Endometrium (tissue), 2 donors: ENCODE measurements at regions not wholly inside any gene's neighbourhood (a gene's known extent, or its start where the extent isn't known, plus 50 kb on each side); places are given as distances from the start of the nearest gene placed in this dataset.

Experiments
- FAIRE-seq: peaks from 2 replicates; lab custom pipeline; 2012; peaks lifted over from hg19 to GRCh38; lab: Jason Lieb, UNC
- donor health status: control.
- donor health status: control.

GRCh38 chr5:107325866-107326265 is 344.9 kb downstream of the EFNA5 start:
- no peak for FAIRE-seq

- FAIRE-seq = no peak
These were observed 345.9 kb downstream of the EFNA5 start for GRCh38 chr5:107324809-107325208.

GRCh38 chr5:107324071-107324470 is 346.7 kb downstream of the EFNA5 start:
- no peak for FAIRE-seq

GRCh38 chr5:107323536-107323935 is 347.2 kb downstream of the EFNA5 start:
- FAIRE-seq = no peak

- FAIRE-seq = no peak
These were observed 347.8 kb downstream of the EFNA5 start for GRCh38 chr5:107322936-107323335.

GRCh38 chr5:107321906-107322305 is 348.8 kb downstream of the EFNA5 start:
- no peak for FAIRE-seq

- FAIRE-seq = no peak
These were observed 349.9 kb downstream of the EFNA5 start for GRCh38 chr5:107320846-107321245.

- no peak for FAIRE-seq
These were observed 350.4 kb downstream of the EFNA5 start for GRCh38 chr5:107320376-107320775.

GRCh38 chr5:107319901-107320300 is 350.8 kb downstream of the EFNA5 start:
- no peak for FAIRE-seq

GRCh38 chr5:107314330-107314729 is 356.4 kb downstream of the EFNA5 start:
- FAIRE-seq = no peak

- FAIRE-seq = no peak
These were observed 356.8 kb downstream of the EFNA5 start for GRCh38 chr5:107313921-107314320.

- no peak for FAIRE-seq
These were observed 357.6 kb downstream of the EFNA5 start for GRCh38 chr5:107313098-107313497.

GRCh38 chr5:107310181-107310580 is 360.6 kb downstream of the EFNA5 start:
- peak; percentile 26 for FAIRE-seq

- FAIRE-seq = no peak
These were observed 364.1 kb downstream of the EFNA5 start for GRCh38 chr5:107306594-107306993.

GRCh38 chr5:107306002-107306401 is 364.7 kb downstream of the EFNA5 start:
- FAIRE-seq = no peak

GRCh38 chr5:107304684-107305083 is 366.1 kb downstream of the EFNA5 start:
- FAIRE-seq = no peak

- FAIRE-seq = no peak
These were observed 367.4 kb downstream of the EFNA5 start for GRCh38 chr5:107303171-107303968.

GRCh38 chr5:107302441-107302840 is 368.3 kb downstream of the EFNA5 start:
- FAIRE-seq = no peak

- no peak for FAIRE-seq
These were observed 368.7 kb downstream of the EFNA5 start for GRCh38 chr5:107301999-107302398.

- FAIRE-seq = no peak
These were observed 369.9 kb downstream of the EFNA5 start for GRCh38 chr5:107300721-107301327.

GRCh38 chr5:107296572-107296971 is 374.2 kb downstream of the EFNA5 start:
- no peak for FAIRE-seq

GRCh38 chr5:107295914-107296313 is 374.8 kb downstream of the EFNA5 start:
- no peak for FAIRE-seq

GRCh38 chr5:107294669-107295068 is 376.1 kb downstream of the EFNA5 start:
- FAIRE-seq = peak; percentile 46

GRCh38 chr5:107294211-107294550 is 376.6 kb downstream of the EFNA5 start:
- no peak for FAIRE-seq
